GM12892 (cell line): ENCODE measurements at regions not wholly inside any gene's neighbourhood (a gene's known extent, or its start where the extent isn't known, plus 50 kb on each side); places are given as distances from the start of the nearest gene placed in this dataset.

Source experiments
- POLR2A ChIP-seq: IDR thresholded peaks from 2 replicates; pipeline ENCODE4 v1.6.1; 2011; ENCODE audit warnings: low read depth, low read length, control low read depth
- POLR2AphosphoS5 ChIP-seq: IDR thresholded peaks from 2 replicates; pipeline ENCODE4 v1.6.1; 2011; ENCODE audit warnings: low read depth, low read length, control low read depth

GRCh38 chr9:30718483-30718882, 1666.0 kb upstream of the ACO1 start:
- TF ChIP-seq POLR2A (no peak), POLR2AphosphoS5 (no peak)
